ENCODE measurements at regions not wholly inside any gene's neighbourhood (a gene's known extent, or its start where the extent isn't known, plus 50 kb on each side); places are given as distances from the start of the nearest gene placed in this dataset.

DNA sequence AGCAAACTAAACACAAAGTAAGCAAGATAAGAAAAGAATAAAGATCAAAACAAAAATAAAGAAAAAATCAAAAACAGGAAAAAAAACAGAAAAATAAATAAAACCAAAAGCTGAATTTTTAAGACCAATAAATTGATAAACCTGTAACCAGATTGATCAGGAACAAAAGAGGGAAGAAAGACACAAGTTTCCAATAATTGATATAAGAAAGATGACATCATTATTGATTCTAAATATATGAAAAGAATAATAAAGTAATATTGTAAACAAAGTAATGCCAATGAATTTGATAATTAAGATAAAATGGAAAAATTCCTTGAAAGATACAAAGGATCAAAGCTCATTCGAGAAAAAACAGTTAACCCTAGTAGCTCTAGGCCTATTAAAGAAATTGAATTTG is 394.6 kb upstream of the LRATD1 start:
- ChIA-PET CTCF (no interaction called here), POLR2A (no interaction called here)
- H3K4me1 ChIP-seq (ENCODE audit: control extremely low read depth in 1 of 4, control insufficient read depth in 4 of 4, insufficient read depth in 4 of 4, low read length in 3 of 4), result peaks cover 0 to 5% (median 0%) of the 10 kb centered on the region in 4 experiments
- no peaks in the 10 kb centered on the region for H3K9me3 ChIP-seq (ENCODE audit: control extremely low read depth in 1 of 5, control insufficient read depth in 4 of 5, insufficient read depth in 2 of 5, low read depth in 1 of 5, low read length in 4 of 5)
- H3K27me3 ChIP-seq (replicated peaks in 2 of 5; ENCODE audit: control insufficient read depth in 4 of 5, insufficient read depth in 5 of 5, low read length in 4 of 5), result no peaks in the 10 kb centered on the region
- no peak overlapping the region for H3K27ac ChIP-seq (ENCODE audit: insufficient read depth in 1 of 2, low read depth in 1 of 2, low read length in 2 of 2, poor library complexity in 1 of 2, severe bottlenecking in 2 of 2)
- no peaks in the 10 kb centered on the region for H3K36me3 ChIP-seq (ENCODE audit: control insufficient read depth in 4 of 4, insufficient read depth in 4 of 4, low read length in 3 of 4)
- 100% methylated on average over 1 of the region's 1 CpG for WGBS (ENCODE audit: insufficient coverage)
- no peak for DNase-seq
- H3K4me3 ChIP-seq (ENCODE audit: control insufficient read depth in 1 of 7, extremely low read depth in 1 of 7, insufficient read depth in 4 of 7, low read depth in 2 of 7, low read length in 6 of 7), result no peak overlapping the region

DNA sequence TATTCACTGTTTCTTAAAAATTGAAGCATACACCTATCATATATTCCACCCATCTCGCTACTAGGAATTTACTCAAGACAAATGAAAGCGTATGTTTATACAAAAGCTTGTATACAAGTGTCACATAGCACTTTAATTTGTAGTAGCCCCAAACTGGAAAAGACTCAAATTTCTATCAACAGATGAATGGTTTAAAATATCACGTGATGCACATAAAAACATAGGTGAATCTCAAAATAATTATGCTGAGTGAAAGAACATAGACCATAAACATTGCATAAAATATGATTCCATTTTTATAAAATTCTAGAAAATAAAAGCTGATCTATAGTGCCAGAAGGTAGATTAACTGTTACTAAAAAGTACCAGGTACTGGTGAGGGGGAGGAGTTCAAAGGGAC is 392.9 kb upstream of the LRATD1 start:
- POLR2A ChIA-PET, result no interaction called here
- Histone ChIP-seq H3K4me1 (ENCODE audit: control extremely low read depth in 1 of 4, control insufficient read depth in 4 of 4, insufficient read depth in 4 of 4, low read length in 3 of 4) (peaks cover 0 to 2% (median 0%) of the 10 kb centered on the region in 4 experiments), H3K36me3 (ENCODE audit: control insufficient read depth in 4 of 4, insufficient read depth in 4 of 4, low read length in 3 of 4) (no peaks in the 10 kb centered on the region), H3K4me3 (ENCODE audit: control insufficient read depth in 1 of 7, extremely low read depth in 1 of 7, insufficient read depth in 4 of 7, low read depth in 2 of 7, low read length in 6 of 7) (no peak overlapping the region), H3K27me3 (replicated peaks in 2 of 5; ENCODE audit: control insufficient read depth in 4 of 5, insufficient read depth in 5 of 5, low read length in 4 of 5) (no peaks in the 10 kb centered on the region), H3K9me3 (ENCODE audit: control extremely low read depth in 1 of 5, control insufficient read depth in 4 of 5, insufficient read depth in 2 of 5, low read depth in 1 of 5, low read length in 4 of 5) (no peaks in the 10 kb centered on the region), H3K27ac (ENCODE audit: insufficient read depth in 1 of 2, low read depth in 1 of 2, low read length in 2 of 2, poor library complexity in 1 of 2, severe bottlenecking in 2 of 2) (no peak overlapping the region)
- WGBS (ENCODE audit: insufficient coverage), result 100% methylated on average over 1 of the region's 3 CpGs
- no peak for DNase-seq
- CTCF ChIA-PET, result no interaction called here

GRCh38 chr2:14240868-14241267 is 391.6 kb upstream of the LRATD1 start:
- 100% methylated on average over 2 of the region's 5 CpGs for WGBS (ENCODE audit: insufficient coverage)
- Histone ChIP-seq H3K36me3 (ENCODE audit: control insufficient read depth in 4 of 4, insufficient read depth in 4 of 4, low read length in 3 of 4) (no peaks in the 10 kb centered on the region), H3K9me3 (ENCODE audit: control extremely low read depth in 1 of 5, control insufficient read depth in 4 of 5, insufficient read depth in 2 of 5, low read depth in 1 of 5, low read length in 4 of 5) (peaks cover 0 to 3% (median 0%) of the 10 kb centered on the region in 5 experiments), H3K27ac (ENCODE audit: insufficient read depth in 1 of 2, low read depth in 1 of 2, low read length in 2 of 2, poor library complexity in 1 of 2, severe bottlenecking in 2 of 2) (no peak overlapping the region), H3K27me3 (replicated peaks in 2 of 5; ENCODE audit: control insufficient read depth in 4 of 5, insufficient read depth in 5 of 5, low read length in 4 of 5) (no peaks in the 10 kb centered on the region), H3K4me1 (ENCODE audit: control extremely low read depth in 1 of 4, control insufficient read depth in 4 of 4, insufficient read depth in 4 of 4, low read length in 3 of 4) (no peaks in the 10 kb centered on the region), H3K4me3 (ENCODE audit: control insufficient read depth in 1 of 7, extremely low read depth in 1 of 7, insufficient read depth in 4 of 7, low read depth in 2 of 7, low read length in 6 of 7) (no peak overlapping the region)
- POLR2A ChIA-PET, result no interaction called here
- CTCF ChIA-PET, result no interaction called here
- DNase-seq, result no peak

DNA sequence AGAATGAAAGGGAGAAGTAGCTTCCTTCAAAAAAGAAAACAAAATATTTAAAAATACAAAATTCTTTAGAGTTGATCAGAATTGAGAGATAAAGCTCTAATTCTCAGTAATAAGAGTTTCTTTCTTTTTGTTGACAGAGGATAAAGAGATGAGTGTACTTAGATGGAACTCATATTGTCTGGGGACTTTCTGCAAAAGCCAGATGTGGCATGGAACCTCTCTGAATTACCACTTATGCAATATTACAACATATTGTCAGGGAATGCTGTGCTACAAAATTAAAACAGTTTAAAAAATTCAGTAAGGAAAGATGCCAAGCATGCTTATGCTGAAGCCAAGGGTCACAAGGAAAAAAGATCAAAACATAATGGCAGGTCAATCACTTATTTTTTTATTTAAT is 386.6 kb upstream of the LRATD1 start:
- ChIA-PET POLR2A (no interaction called here), CTCF (no interaction called here)
- no peak overlapping the region for H3K4me3 ChIP-seq (ENCODE audit: control insufficient read depth in 1 of 7, extremely low read depth in 1 of 7, insufficient read depth in 4 of 7, low read depth in 2 of 7, low read length in 6 of 7)

DNA sequence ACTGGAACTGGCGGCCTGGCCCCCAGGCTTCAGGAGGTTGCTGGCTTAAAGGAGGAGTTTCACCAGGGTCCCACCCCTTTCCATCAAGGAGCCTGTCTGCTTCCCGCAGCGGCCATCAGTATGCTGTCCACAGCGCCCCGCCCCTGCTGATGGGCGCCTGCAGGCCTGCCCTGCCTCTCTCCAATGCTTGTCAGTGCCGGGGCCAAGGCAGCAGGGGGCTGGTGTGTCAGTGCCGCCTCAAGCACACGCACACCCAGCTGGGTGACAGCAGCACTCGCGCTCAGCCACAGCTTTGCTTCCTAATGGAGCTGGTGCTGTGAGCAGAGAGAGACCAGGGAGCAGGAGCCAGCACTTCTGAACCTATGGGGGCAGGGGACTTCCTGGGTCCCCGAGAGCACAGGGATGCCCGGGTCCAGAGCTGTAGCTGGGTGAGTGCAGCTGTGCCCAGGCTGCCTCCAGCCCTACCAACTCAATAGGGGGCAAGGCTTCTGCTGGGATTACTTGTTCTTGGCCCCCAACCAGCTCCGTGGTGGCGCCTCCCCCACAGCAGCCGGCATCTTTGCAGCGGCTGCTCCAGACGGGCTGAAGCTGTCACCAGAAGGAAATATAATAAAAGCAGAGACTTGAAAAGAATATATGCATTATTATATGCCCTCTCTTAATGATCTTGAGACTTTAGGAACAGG is 377.2 kb upstream of the LRATD1 start:
- whole genome bisulfite sequencing (ENCODE audit: insufficient coverage), result 97% methylated on average over 13 of the region's 18 CpGs

More for the DNA sequence above, 386.6 kb upstream of the LRATD1 start:
- Histone ChIP-seq H3K27ac (ENCODE audit: insufficient read depth in 1 of 2, low read depth in 1 of 2, low read length in 2 of 2, poor library complexity in 1 of 2, severe bottlenecking in 2 of 2) (no peak overlapping the region), H3K4me1 (ENCODE audit: control extremely low read depth in 1 of 4, control insufficient read depth in 4 of 4, insufficient read depth in 4 of 4, low read length in 3 of 4) (no peaks in the 10 kb centered on the region), H3K27me3 (replicated peaks in 2 of 5; ENCODE audit: control insufficient read depth in 4 of 5, insufficient read depth in 5 of 5, low read length in 4 of 5) (no peaks in the 10 kb centered on the region), H3K9me3 (ENCODE audit: control extremely low read depth in 1 of 5, control insufficient read depth in 4 of 5, insufficient read depth in 2 of 5, low read depth in 1 of 5, low read length in 4 of 5) (peaks cover 0 to 3% (median 0%) of the 10 kb centered on the region in 5 experiments), H3K36me3 (ENCODE audit: control insufficient read depth in 4 of 4, insufficient read depth in 4 of 4, low read length in 3 of 4) (no peaks in the 10 kb centered on the region)
- DNase-seq, result no peak

GRCh38 chr2:14256890-14257289 is 375.6 kb upstream of the LRATD1 start:
- no peaks in the 10 kb centered on the region for H3K4me1 ChIP-seq (ENCODE audit: control extremely low read depth in 1 of 4, control insufficient read depth in 4 of 4, insufficient read depth in 4 of 4, low read length in 3 of 4)
- no peak overlapping the region for H3K4me3 ChIP-seq (ENCODE audit: control insufficient read depth in 1 of 7, extremely low read depth in 1 of 7, insufficient read depth in 4 of 7, low read depth in 2 of 7, low read length in 6 of 7)
- no peaks in the 10 kb centered on the region for H3K9me3 ChIP-seq (ENCODE audit: control extremely low read depth in 1 of 5, control insufficient read depth in 4 of 5, insufficient read depth in 2 of 5, low read depth in 1 of 5, low read length in 4 of 5)
- POLR2A ChIA-PET, result no interaction called here
- CTCF ChIA-PET, result no interaction called here
- H3K27ac ChIP-seq (ENCODE audit: insufficient read depth in 1 of 2, low read depth in 1 of 2, low read length in 2 of 2, poor library complexity in 1 of 2, severe bottlenecking in 2 of 2), result no peak overlapping the region
- no peaks in the 10 kb centered on the region for H3K27me3 ChIP-seq (replicated peaks in 2 of 5; ENCODE audit: control insufficient read depth in 4 of 5, insufficient read depth in 5 of 5, low read length in 4 of 5)
- WGBS (ENCODE audit: insufficient coverage), result 87% methylated on average over 5 of the region's 5 CpGs
- no peak for DNase-seq
- no peaks in the 10 kb centered on the region for H3K36me3 ChIP-seq (ENCODE audit: control insufficient read depth in 4 of 4, insufficient read depth in 4 of 4, low read length in 3 of 4)

More for the DNA sequence above, 377.2 kb upstream of the LRATD1 start:
- DNase-seq, result no peak
- ChIA-PET CTCF (interaction anchor here (1.2 kb wide), 1 partner anchor 11 kb away, joined by 3 read pairs; no protein-coding TSS in a partner anchor), POLR2A (no interaction called here)
- H3K27ac ChIP-seq (ENCODE audit: insufficient read depth in 1 of 2, low read depth in 1 of 2, low read length in 2 of 2, poor library complexity in 1 of 2, severe bottlenecking in 2 of 2), result no peak overlapping the region
- H3K4me1 ChIP-seq (ENCODE audit: control extremely low read depth in 1 of 4, control insufficient read depth in 4 of 4, insufficient read depth in 4 of 4, low read length in 3 of 4), result no peaks in the 10 kb centered on the region
- no peaks in the 10 kb centered on the region for H3K27me3 ChIP-seq (replicated peaks in 2 of 5; ENCODE audit: control insufficient read depth in 4 of 5, insufficient read depth in 5 of 5, low read length in 4 of 5)
- H3K4me3 ChIP-seq (ENCODE audit: control insufficient read depth in 1 of 7, extremely low read depth in 1 of 7, insufficient read depth in 4 of 7, low read depth in 2 of 7, low read length in 6 of 7), result no peak overlapping the region
- no peaks in the 10 kb centered on the region for H3K9me3 ChIP-seq (ENCODE audit: control extremely low read depth in 1 of 5, control insufficient read depth in 4 of 5, insufficient read depth in 2 of 5, low read depth in 1 of 5, low read length in 4 of 5)
- no peaks in the 10 kb centered on the region for H3K36me3 ChIP-seq (ENCODE audit: control insufficient read depth in 4 of 4, insufficient read depth in 4 of 4, low read length in 3 of 4)

- no peaks in the 10 kb centered on the region for H3K4me1 ChIP-seq (ENCODE audit: control extremely low read depth in 1 of 4, control insufficient read depth in 4 of 4, insufficient read depth in 4 of 4, low read length in 3 of 4)
- no peak overlapping the region for H3K27ac ChIP-seq (ENCODE audit: insufficient read depth in 1 of 2, low read depth in 1 of 2, low read length in 2 of 2, poor library complexity in 1 of 2, severe bottlenecking in 2 of 2)
- H3K27me3 ChIP-seq (replicated peaks in 2 of 5; ENCODE audit: control insufficient read depth in 4 of 5, insufficient read depth in 5 of 5, low read length in 4 of 5), result no peaks in the 10 kb centered on the region
- H3K9me3 ChIP-seq (ENCODE audit: control extremely low read depth in 1 of 5, control insufficient read depth in 4 of 5, insufficient read depth in 2 of 5, low read depth in 1 of 5, low read length in 4 of 5), result no peaks in the 10 kb centered on the region
- no peak for DNase-seq
- no peaks in the 10 kb centered on the region for H3K36me3 ChIP-seq (ENCODE audit: control insufficient read depth in 4 of 4, insufficient read depth in 4 of 4, low read length in 3 of 4)
- POLR2A ChIA-PET, result no interaction called here
- H3K4me3 ChIP-seq (ENCODE audit: control insufficient read depth in 1 of 7, extremely low read depth in 1 of 7, insufficient read depth in 4 of 7, low read depth in 2 of 7, low read length in 6 of 7), result no peak overlapping the region
- CTCF ChIA-PET, result no interaction called here
Measured at GRCh38 chr2:14257801-14258507, 374.6 kb upstream of the LRATD1 start.

Measured in common myeloid progenitor, CD34-positive (primary cell).